ENCODE measurements at regions not wholly inside any gene's neighbourhood (a gene's known extent, or its start where the extent isn't known, plus 50 kb on each side); places are given as distances from the start of the nearest gene placed in this dataset.

DNA sequence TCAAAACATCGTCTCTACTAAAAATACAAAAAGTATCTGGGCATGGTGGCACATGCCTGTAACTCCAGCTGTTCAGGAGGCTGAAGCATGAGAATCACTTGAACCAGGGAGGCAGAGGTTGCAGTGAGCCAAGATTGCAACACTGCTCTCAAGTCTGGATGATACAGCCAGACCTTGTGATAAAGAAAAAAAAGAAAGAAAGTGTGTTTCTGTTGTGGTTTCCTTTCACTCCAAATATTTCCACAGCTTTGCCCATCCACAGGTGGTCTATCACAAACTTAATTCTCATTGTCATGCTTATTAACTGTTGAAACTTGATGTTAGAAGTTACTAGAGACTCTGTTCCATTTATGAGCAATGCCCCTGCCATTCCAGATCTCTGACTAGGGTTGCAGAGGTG, 316.0 kb upstream of the SEMA3C start:
- TF ChIP-seq CTCF (IDR thresholded peaks at IDR 0.05) (no peak), POLR2A (IDR thresholded peaks at IDR 0.05) (no peak)
